Activated CD4-positive, alpha-beta memory T cell treated with anti-CD3 and anti-CD28 coated beads for 36 hours (primary cell): ENCODE measurements at regions not wholly inside any gene's neighbourhood (a gene's known extent, or its start where the extent isn't known, plus 50 kb on each side); places are given as distances from the start of the nearest gene placed in this dataset.

Experiments
- CTCF ChIA-PET: fragments of 350-600 bp; sonication (Branson Sonifier 250); formaldehyde crosslinking; loops from one replicate; lab custom pipeline; 2021; ENCODE audit warnings: antibody characterized with exemption, inconsistent platforms; lab: Charles Lee
- POLR2A ChIA-PET: fragments of 350-600 bp; sonication (Branson Sonifier 250); formaldehyde crosslinking; loops from one replicate; lab custom pipeline; 2021; ENCODE audit warnings: antibody characterized with exemption; lab: Charles Lee
- DNase-seq: peaks from one replicate; pipeline ENCODE4 v3.0.0-alpha.2; 2020
- H3K27ac Mint-ChIP-seq: one replicate; pipeline ENCODE4 v1.8.0; 2021; ENCODE audit warnings: mixed read lengths
- H3K27me3 Mint-ChIP-seq: one replicate; pipeline ENCODE4 v1.8.0; 2021; ENCODE audit warnings: mixed read lengths
- H3K36me3 Mint-ChIP-seq: one replicate; pipeline ENCODE4 v1.8.0; 2021; ENCODE audit warnings: mixed read lengths
- H3K4me1 Mint-ChIP-seq: one replicate; pipeline ENCODE4 v1.8.0; 2021; ENCODE audit warnings: low read depth, mixed read lengths
- H3K4me3 Mint-ChIP-seq: one replicate; pipeline ENCODE4 v1.8.0; 2021; ENCODE audit warnings: mild to moderate bottlenecking, mixed read lengths
- H3K9me3 Mint-ChIP-seq: one replicate; pipeline ENCODE4 v1.8.0; 2021; ENCODE audit warnings: mixed read lengths
- intact Hi-C: fragments of 100-400 bp; cut with micrococcal nuclease; formaldehyde crosslinking; loops from one replicate; pipeline ENCODE4 v1.15.1; 2023

DNA sequence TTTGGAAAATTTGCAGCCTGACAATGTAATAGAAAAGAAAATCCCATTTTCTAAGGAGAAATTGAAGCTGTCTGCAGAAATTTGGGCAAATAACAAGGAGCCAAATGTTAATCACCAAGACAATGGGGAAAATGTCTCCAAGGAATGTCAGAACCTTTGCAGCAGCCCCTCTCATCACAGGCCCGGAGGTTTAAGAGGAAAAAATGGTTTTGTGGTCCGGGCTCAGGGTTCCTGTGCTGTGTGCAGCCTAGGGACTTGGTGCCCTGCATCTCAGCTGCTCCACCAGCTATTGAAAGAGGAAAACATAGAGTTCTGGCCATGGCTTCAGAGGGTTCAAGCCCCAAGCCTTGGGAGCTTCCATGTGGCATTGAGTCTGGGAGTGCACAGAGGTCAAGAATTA, 298.9 kb downstream of the ATXN7L3B start:
- no peak overlapping the region for H3K4me3 Mint-ChIP-seq
- no peaks in the 10 kb centered on the region for H3K27me3 Mint-ChIP-seq
- H3K36me3 Mint-ChIP-seq, result no peaks in the 10 kb centered on the region
- H3K4me1 Mint-ChIP-seq, result no peaks in the 10 kb centered on the region
- ChIA-PET CTCF (no interaction called here), POLR2A (no interaction called here)
- no peak for DNase-seq
- H3K9me3 Mint-ChIP-seq, result peaks cover 22% of the 10 kb centered on the region
- H3K27ac Mint-ChIP-seq, result no peak overlapping the region
- intact Hi-C loops, result no loop called here

DNA sequence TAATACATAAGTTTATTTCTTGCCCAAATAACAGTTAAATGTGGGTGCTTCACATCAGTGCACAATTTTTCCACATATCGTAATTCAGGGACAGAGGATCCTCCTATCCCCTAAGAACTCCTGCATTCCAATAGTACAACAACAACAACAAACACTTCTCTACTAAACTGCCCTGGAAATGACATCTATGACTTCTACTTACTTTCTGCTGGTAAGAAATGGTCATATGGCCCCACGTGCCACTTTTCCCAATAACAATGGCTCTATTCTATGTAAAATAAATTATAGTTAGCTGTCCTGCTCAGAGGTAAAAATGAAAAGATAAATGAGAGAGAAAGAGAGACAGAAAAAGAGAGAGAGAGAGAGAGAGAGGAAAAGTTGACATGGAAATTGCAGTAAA, 308.5 kb downstream of the ATXN7L3B start:
- Mint-ChIP-seq H3K27me3 (no peaks in the 10 kb centered on the region), H3K4me1 (no peaks in the 10 kb centered on the region), H3K36me3 (no peaks in the 10 kb centered on the region), H3K9me3 (no peaks in the 10 kb centered on the region), H3K4me3 (no peak overlapping the region), H3K27ac (no peak overlapping the region)
- POLR2A ChIA-PET, result no interaction called here
- no peak for DNase-seq
- CTCF ChIA-PET, result no interaction called here
- intact Hi-C loops, result no loop called here

DNA sequence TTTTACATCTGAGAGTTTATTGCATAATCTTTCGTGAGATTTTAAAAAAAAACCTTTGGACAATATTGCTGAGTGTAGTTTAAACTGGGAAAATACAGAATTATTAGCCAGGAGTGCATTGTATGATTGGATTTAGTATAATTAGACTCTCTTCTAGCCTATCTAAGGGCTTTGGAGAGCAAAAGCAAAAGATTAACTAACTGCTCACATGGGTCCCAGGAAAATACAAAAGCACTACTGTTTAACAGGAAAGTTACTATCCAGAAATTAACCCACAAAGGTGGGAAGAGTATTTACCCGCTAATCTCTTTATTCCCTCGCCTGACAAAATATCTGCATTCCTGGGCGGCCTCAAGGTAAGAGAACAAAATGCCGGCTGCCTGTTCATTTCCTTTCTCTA, 309.5 kb downstream of the ATXN7L3B start:
- H3K27me3 Mint-ChIP-seq, result no peaks in the 10 kb centered on the region
- no peak overlapping the region for H3K4me3 Mint-ChIP-seq
- H3K36me3 Mint-ChIP-seq, result no peaks in the 10 kb centered on the region
- POLR2A ChIA-PET, result no interaction called here
- H3K27ac Mint-ChIP-seq, result no peak overlapping the region
- intact Hi-C loops, result no loop called here
- CTCF ChIA-PET, result no interaction called here
- no peaks in the 10 kb centered on the region for H3K4me1 Mint-ChIP-seq
- no peaks in the 10 kb centered on the region for H3K9me3 Mint-ChIP-seq
- no peak for DNase-seq

DNA sequence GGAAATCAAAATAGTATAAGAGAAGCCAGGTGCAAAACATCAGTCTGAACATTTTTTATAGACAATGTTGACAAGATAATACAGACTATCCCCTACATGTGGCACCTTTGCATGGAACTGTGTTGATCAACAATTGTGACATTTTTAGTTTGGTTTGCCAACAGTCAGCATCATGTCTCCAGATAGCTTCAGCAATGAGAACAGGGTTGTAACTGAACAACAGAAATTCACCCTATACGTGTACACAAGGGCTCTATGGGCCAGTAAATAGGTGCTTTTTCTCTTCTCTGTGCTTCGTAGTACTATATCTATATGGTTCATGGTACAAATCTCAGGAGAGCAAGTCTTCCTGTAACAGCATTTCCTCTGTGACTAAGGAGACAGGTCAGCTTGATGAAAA, 310.4 kb downstream of the ATXN7L3B start:
- Mint-ChIP-seq H3K27me3 (no peaks in the 10 kb centered on the region), H3K36me3 (no peaks in the 10 kb centered on the region), H3K4me3 (no peak overlapping the region), H3K9me3 (no peaks in the 10 kb centered on the region), H3K27ac (no peak overlapping the region), H3K4me1 (no peaks in the 10 kb centered on the region)
- intact Hi-C loops, result no loop called here
- POLR2A ChIA-PET, result no interaction called here
- DNase-seq, result no peak
- CTCF ChIA-PET, result no interaction called here

DNA sequence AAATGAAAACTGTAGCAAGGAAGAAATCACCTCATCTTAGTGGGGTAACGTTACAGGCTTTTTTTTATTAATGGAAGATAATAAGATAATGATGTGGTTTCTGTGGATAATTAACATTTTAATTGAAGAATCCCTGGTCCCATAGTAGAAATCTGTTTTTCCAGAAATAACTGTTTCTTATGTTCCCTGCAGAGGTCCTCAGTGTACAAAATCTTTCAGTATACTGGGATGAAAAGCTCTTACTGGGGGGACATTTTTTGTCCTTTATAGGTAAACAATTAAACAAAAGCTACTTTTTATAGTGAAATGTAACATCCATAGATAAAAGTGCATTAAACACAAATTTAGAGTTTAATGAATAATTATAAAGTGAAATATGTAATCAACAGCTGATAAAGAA, 312.2 kb downstream of the ATXN7L3B start:
- H3K27me3 Mint-ChIP-seq, result no peaks in the 10 kb centered on the region
- CTCF ChIA-PET, result no interaction called here

DNA sequence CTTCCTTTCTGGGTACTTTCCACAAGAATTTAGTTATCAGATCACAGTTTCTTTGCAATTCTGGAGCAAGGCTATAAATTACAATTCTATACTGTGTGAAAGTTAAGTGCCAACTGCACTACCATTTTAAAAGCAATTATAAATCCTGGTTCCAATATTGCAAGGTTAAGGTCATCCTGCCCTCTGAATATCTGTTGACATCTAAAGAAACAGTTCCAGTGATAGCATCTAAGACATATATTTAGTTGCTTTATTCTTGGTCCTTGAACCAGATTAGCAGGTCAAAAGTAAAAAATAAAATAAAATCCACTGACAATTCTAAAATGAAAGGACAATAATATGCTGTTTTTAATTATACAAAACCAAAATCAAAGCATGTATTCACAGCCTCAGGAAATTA, 334.2 kb downstream of the ATXN7L3B start:
- intact Hi-C loops, result no loop called here
- Mint-ChIP-seq H3K9me3 (no peaks in the 10 kb centered on the region), H3K4me1 (no peaks in the 10 kb centered on the region), H3K27me3 (no peaks in the 10 kb centered on the region), H3K36me3 (no peaks in the 10 kb centered on the region), H3K27ac (no peak overlapping the region), H3K4me3 (no peak overlapping the region)
- POLR2A ChIA-PET, result no interaction called here
- DNase-seq, result no peak
- CTCF ChIA-PET, result no interaction called here

More for the DNA sequence above, 312.2 kb downstream of the ATXN7L3B start:
- POLR2A ChIA-PET, result no interaction called here
- Mint-ChIP-seq H3K27ac (no peak overlapping the region), H3K36me3 (no peaks in the 10 kb centered on the region), H3K4me1 (no peaks in the 10 kb centered on the region), H3K4me3 (no peak overlapping the region), H3K9me3 (no peaks in the 10 kb centered on the region)
- intact Hi-C loops, result no loop called here
- DNase-seq, result no peak

DNA sequence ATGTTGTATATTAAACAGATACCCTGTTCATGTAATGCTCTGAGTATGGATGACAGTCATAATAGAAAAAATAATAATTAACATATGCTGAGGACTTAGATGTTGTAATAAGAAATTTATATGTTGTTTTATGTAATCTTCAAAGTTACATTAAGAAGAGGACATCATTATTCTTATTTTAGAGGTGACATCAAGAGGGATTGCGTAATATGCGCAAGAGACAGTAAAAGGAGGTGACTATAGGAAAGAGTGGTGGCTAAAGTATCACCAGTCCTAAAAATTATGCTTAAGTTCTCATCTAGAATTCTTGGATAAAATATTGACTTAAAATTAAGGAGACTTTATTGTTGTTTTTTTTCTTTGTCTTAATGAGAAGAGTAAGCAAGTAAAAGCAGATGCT, 323.9 kb downstream of the KCNC2 start:
- CTCF ChIA-PET, result no interaction called here
- H3K9me3 Mint-ChIP-seq, result no peaks in the 10 kb centered on the region
- POLR2A ChIA-PET, result no interaction called here
- no peaks in the 10 kb centered on the region for H3K27me3 Mint-ChIP-seq
- no peak for DNase-seq
- intact Hi-C loops, result no loop called here
- H3K4me3 Mint-ChIP-seq, result no peak overlapping the region
- no peak overlapping the region for H3K27ac Mint-ChIP-seq
- no peaks in the 10 kb centered on the region for H3K36me3 Mint-ChIP-seq
- peaks cover 19% of the 10 kb centered on the region for H3K4me1 Mint-ChIP-seq

DNA sequence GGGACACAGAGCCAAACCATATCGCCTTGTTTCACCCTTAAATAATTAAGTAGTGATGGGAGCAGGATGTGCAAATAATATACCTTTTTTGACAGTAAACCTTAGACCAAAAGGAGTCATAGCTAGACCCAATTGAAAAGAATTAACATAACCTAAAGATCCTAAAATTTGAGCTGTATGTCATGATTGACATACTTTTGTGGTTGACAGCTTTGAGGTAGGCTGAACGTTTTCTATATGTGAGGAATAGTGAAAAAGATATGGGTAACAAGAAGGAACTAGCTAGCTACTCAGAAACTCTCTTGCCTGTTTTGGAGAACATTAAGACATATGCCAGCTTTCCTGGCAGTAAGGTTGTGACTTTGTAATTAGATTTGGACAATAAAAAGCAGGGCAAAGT, 320.6 kb downstream of the KCNC2 start:
- Mint-ChIP-seq H3K4me1 (peaks cover 34% of the 10 kb centered on the region), H3K36me3 (no peaks in the 10 kb centered on the region), H3K4me3 (no peak overlapping the region), H3K27me3 (no peaks in the 10 kb centered on the region), H3K9me3 (no peaks in the 10 kb centered on the region), H3K27ac (peak overlapping the region; percentile 2)
- ChIA-PET POLR2A (no interaction called here), CTCF (no interaction called here)
- DNase-seq, result no peak
- intact Hi-C loops, result no loop called here

DNA sequence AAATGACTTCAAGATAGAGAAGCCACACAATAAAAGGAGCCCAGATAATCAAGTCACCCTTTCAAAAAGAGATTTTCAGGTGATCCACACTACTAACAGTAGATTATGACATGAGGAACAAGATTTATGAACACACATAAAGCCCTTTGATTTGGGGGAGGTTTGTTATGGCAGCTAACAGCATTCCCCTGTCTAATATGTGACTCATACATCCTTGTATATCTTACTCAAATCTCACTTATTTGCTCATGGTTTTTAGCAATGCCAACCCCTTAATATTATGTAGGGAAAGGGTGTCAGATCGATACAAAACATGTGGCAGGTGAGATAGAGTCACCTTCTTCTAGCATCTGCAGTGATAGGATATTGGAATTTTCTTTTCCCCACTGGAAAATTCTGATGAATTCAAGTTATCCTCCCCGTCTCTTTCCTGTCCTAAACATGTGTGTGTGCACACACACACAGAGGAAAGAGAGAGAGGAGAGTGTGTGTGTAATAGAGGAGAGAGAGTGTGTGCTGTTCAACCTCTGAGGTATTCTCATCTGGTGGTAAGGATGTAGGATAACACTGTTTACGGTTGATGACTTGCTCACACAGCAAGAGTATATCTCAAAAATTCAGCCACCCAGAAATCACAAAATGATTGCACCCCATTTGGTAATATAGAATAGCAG, 319.9 kb downstream of the KCNC2 start:
- H3K36me3 Mint-ChIP-seq, result no peaks in the 10 kb centered on the region
- no peaks in the 10 kb centered on the region for H3K27me3 Mint-ChIP-seq
- POLR2A ChIA-PET, result no interaction called here
- CTCF ChIA-PET, result interaction anchor here (0.7 kb wide), 1 partner anchor 22 kb away, joined by 4 read pairs; no protein-coding TSS in a partner anchor
- intact Hi-C loops, result loop anchor here (1.0 to 10.0 kb wide), 2 partner anchors 10 to 195 kb away; no protein-coding TSS in a partner anchor
- no peak overlapping the region for H3K4me3 Mint-ChIP-seq
- H3K9me3 Mint-ChIP-seq, result no peaks in the 10 kb centered on the region
- peak overlapping the region; percentile 2 for H3K27ac Mint-ChIP-seq
- peaks cover 34% of the 10 kb centered on the region for H3K4me1 Mint-ChIP-seq
- DNase-seq, result no peak

DNA sequence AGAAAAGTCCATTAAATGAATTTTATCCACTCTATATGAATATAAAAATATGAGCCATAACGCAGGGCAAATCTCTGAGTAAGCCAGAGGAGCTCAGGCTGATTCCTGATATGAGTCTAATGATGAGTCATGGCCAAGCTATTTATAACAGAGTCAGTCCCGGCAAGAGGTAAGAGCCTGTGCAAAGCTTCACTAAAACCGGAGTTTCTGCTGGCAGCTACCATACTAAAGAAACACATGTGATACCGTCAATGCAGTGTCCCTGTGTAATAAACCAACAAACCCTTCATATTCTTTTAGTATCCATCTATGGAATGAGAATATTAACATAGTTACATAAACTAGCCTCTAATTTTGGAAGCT, 319.4 kb downstream of the KCNC2 start:
- Mint-ChIP-seq H3K4me1 (peaks cover 34% of the 10 kb centered on the region), H3K27ac (no peak overlapping the region), H3K4me3 (no peak overlapping the region), H3K36me3 (no peaks in the 10 kb centered on the region), H3K9me3 (no peaks in the 10 kb centered on the region), H3K27me3 (no peaks in the 10 kb centered on the region)
- intact Hi-C loops, result loop anchor here (1.0 to 10.0 kb wide), 2 partner anchors 9 to 195 kb away; no protein-coding TSS in a partner anchor
- ChIA-PET CTCF (interaction anchor here (0.7 to 1.2 kb wide), 2 partner anchors 13 to 21 kb away, joined by 3 to 4 read pairs; no protein-coding TSS in a partner anchor), POLR2A (no interaction called here)
- peak; percentile 31 for DNase-seq

DNA sequence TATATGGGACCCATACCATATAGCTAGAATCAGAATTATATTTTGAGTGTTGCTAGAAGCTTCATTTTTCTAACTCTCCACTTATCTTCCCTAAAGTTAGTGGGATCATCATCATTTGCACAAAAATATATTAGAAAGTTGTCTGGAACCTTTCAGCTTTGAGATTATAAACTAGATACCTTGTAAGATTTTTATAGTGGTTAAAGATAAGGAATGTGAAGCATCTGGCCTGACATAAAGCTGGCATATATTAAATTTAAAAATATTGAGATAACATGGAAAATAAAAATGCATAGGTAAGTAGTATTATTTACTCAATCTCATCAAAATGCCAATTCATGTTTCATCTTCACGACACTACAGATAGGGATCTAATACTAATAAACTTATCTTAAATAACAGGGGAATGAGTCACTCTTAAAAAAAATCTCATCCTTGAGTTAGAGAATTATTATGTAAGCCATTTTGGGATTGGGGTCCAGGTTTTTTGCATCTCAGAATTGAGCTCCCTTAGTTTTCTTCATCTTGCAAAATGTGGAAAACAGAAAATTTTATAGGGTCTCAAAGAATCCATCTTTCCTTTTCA, 318.5 kb downstream of the KCNC2 start:
- peaks cover 34% of the 10 kb centered on the region for H3K4me1 Mint-ChIP-seq
- ChIA-PET CTCF (interaction anchor here (0.6 to 1.2 kb wide), 2 partner anchors 12 to 180 kb away, joined by 3 read pairs; no protein-coding TSS in a partner anchor), POLR2A (no interaction called here)
- H3K27ac Mint-ChIP-seq, result no peak overlapping the region
- DNase-seq, result no peak
- intact Hi-C loops, result loop anchor here (10.0 kb wide), 1 partner anchor 194 kb away; no protein-coding TSS in a partner anchor
- H3K27me3 Mint-ChIP-seq, result no peaks in the 10 kb centered on the region
- no peaks in the 10 kb centered on the region for H3K9me3 Mint-ChIP-seq
- H3K4me3 Mint-ChIP-seq, result no peak overlapping the region
- H3K36me3 Mint-ChIP-seq, result no peaks in the 10 kb centered on the region

DNA sequence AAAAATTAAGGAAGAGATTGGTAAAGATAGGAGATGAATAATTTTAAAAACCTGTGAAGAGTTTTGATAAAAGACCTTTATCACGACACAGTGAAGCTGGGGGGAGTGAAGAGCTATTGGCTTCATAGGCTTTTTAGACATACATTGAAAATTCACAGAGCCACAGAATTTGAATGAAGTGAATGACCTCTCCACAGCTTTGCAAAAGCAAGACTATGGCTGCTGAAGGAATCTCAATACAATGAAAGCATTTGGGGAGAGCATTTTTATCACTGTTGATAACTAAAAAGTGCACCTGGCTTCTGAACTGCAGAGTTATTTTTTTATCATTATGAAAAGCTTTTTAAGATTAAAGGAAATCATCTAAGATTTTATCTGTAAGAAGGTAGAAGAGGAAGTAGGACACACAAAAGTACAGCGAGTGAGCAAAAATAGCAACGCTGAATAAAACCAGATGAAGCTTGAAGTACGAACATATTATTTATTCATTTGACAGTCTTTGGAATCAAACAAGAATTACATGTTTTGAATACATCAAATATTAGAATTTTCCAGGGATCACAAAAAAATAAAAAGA, 317.5 kb downstream of the KCNC2 start:
- POLR2A ChIA-PET, result no interaction called here
- Mint-ChIP-seq H3K4me1 (peaks cover 34% of the 10 kb centered on the region), H3K27me3 (no peaks in the 10 kb centered on the region), H3K4me3 (no peak overlapping the region), H3K9me3 (no peaks in the 10 kb centered on the region), H3K27ac (no peak overlapping the region), H3K36me3 (no peaks in the 10 kb centered on the region)
- intact Hi-C loops, result loop anchor here (10.0 kb wide), 1 partner anchor 193 kb away; no protein-coding TSS in a partner anchor
- DNase-seq, result no peak
- CTCF ChIA-PET, result interaction anchor here (1.2 kb wide), 1 partner anchor 13 kb away, joined by 5 read pairs; no protein-coding TSS in a partner anchor
